Islet of Langerhans (tissue), 1 donor: ENCODE measurements at regions not wholly inside any gene's neighbourhood (a gene's known extent, or its start where the extent isn't known, plus 50 kb on each side); places are given as distances from the start of the nearest gene placed in this dataset.

Experiments
- FAIRE-seq: peaks from one replicate; lab custom pipeline; 2011; peaks lifted over from hg19 to GRCh38; lab: Jason Lieb, UNC

DNA sequence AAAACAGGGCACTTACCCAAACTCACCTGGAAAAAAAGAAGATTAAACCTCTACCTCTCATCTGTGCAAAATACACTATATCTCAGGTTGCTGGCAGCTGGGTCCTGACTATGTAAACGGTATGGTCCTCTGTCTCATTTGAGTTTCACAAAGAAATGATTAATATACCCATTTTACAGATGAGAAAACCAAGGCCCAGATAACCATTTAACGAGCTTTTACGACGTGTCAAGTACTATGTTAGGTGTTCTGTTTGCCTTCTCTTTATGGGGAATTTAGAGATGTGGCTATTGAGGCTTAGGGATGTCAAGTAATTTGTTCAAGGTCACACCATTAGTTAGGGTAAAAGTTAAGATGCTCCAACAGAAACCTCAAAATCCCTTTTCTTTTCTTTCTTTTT is 140.4 kb upstream of the USP24 start:
- FAIRE-seq: no peak

DNA sequence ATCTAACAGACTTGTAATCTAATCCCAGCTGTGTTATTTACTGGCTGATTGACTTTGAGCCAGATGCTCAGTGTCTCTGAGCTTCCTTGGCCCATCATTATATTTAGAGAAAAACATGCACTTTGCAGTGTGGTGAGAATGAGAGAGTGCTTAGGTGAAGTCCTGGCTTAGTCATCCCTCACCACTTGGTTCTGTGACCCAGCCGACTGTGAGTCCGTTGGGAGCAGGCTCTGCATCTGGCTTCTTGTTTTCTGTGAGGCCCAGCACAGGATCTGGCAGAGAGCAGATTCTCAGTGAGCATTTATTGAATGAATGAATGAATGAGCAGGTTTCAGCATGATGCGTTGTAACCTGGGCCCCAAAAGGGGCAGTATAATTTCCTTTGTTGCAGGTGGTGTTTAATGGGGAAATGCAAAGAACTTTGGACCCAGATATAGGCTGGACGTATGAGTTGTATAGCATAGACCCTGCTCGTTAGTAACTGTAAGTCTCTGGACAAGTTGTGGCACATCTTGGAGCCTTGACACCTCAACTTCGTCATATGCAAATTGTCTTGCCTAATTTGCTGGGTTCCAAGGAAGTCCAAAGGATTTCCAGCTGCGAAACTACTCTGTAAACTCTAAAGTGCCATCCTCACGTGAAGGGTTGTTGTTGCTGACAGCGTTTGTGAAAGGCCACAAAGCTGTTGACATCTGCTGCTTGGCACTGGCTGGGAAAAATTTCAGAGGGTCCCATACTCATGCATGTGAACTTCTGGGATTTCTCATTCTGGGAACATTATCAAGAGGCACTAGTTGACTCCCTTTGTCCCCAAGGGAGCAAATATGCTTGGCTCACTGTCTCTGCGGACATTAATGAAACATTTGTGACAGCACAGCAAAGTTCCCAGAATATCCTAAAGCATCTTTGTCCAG is 138.8 kb upstream of the USP24 start:
- no peak for FAIRE-seq

DNA sequence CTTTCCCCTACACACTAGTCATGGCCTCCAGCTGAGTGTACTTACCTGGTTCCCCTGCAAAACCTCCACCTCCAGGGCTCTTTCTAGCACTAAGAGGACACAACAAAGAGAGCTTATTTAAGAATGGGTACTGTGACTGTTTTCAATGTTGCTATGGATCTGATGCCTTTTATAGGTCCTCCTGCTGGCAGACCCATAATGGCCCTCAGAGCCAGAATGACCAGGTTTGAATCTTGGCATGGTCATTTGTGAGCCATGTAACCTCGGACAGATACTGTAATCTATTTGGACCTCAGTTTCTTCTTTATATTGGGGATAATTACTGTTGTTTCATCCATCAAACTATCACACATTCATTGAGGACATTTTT is 137.6 kb upstream of the USP24 start:
- FAIRE-seq: no peak

DNA sequence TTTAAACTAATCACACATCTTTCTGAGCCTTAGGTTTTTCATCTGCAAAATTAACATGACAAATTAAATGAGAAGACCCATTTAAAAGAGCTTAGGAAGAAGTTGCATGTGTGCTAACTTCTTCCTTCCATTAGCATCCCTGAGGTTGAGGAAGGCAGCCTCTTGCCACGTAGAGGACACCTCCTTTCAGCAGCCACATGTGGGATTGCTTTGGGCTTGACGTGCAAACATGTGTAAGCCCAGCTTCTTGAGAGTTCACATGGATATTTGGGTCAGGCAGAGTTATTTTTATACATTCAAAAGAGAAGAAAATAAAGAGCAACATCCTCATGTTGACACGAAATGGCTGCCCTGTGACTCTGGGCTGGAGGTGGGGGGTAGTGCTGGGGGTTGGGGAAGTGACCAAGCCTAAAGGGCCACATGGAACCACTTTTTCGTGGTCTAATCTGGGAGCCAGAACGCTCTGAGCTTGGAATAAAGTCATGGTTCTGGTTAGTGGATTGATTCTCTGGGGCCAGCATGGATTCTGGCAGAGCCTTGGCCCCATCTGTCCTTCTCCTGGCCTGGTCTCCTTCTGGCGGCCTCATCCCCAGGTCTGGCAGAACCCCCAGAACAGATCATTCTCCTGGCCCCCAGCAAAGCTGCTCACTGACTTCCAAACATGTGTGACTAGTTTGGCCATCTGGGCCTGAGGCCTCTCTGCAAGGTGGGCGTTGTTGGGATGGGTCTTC is 137.1 kb upstream of the USP24 start:
- FAIRE-seq: no peak

DNA sequence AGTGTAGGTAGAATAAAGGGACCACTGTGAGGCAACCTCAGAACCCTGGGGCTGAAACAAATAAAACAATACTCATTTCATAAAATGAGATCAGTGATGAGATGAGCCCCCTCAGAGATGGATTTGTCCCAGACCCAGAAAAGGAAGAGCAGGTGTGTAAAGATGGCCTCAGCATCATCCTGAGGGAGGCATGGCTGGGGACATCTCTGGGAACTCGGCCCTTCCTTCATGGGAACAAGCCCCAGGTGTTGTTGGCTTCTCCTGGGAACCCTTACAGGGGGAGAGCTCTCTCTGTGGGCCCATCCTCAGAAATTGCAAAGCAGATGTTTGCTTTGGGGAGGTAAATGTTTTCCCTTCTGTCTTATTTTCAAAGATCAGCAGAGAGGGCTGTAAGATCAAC is 133.2 kb upstream of the USP24 start:
- FAIRE-seq: no peak

DNA sequence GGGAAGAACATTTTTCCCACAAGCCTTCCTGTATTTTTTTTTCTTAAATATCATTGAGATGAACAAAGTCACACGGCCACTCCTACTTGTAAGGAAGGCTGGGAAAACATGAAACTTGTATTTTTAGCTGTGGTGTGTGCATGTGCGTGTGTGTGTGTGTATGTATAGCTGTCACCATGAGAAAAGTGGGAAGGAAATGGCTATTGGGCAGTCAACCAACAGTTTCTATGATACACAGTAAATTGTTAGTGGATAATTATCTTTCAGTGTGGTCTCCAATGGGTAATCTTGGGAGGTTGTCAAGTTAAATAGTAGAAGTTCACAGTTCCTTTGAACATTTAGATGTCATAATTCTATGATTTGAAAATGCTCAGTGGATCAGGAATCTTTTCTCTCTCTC is 132.7 kb upstream of the USP24 start:
- FAIRE-seq: no peak

DNA sequence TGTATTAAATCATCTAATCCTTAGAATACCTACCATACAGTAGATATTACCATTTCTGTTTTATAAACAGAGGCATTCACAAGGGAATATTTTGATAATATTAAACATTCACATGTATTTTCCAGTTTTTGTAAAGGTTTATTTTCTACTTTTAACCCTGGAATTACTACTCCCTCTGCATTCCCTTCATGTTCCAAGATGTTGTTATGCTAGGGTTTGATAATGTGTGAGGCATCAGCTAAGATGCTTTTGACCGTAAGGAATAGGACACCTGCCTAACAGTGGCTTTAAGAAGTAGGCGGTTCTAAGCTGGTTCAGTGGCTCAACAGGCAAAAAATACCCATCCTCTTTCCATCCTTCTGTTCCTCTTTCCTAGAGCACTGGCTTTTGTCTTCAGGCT is 131.9 kb upstream of the USP24 start:
- FAIRE-seq: no peak

DNA sequence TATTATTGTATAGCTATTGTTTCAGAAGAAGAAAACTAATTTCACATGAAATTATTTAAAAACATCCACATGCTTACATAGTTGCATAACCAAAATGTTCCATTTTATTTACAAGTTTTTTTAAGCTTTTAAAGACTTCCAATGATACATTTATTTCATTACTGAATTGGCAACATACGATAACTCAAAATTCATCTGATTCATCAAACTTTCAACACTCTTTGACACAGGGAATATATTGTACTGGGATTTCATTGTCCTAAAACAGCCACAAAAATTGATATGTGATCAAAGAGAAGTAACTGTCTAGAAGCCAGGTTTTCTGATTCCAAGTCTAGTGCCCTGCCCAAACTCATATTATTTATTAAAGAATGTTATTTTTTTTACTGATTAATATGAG is 131.4 kb upstream of the USP24 start:
- no peak for FAIRE-seq

DNA sequence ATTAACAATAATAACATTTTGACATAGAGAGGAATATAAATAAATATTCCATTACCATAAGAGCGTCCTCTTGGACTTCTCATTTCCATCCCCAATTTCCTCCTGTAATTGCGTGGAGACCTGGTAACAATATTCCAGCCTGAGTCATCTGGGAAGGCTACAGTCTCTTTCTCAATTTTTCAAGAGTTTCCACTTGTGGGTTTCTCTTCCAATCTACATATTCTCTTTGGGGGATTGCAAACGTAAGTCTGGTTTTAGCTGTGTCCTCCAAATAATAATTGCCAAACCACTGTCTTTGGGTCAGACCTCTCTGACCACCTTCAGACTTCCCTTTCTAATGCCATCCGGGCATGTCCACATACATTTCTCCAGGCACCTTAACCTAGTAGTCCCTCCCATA is 124.5 kb upstream of the USP24 start:
- FAIRE-seq: no peak

DNA sequence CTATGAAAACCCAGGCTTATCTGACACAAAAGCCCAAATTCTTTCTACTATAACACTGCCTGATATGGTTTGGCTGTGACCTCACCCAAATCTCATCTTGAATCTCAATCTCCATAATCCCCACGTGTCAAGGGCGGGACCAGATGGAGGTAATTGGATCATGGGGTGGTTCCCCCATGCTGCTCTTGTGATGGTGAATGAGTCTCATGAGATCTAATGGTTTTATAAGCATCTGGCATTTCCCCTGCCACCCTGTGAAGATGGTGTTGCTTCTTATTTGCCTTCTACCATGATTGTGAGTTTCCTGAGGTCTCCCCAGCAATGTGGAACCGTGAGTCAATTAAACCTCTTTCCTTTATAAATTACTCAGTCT is 123.3 kb upstream of the USP24 start:
- no peak for FAIRE-seq

DNA sequence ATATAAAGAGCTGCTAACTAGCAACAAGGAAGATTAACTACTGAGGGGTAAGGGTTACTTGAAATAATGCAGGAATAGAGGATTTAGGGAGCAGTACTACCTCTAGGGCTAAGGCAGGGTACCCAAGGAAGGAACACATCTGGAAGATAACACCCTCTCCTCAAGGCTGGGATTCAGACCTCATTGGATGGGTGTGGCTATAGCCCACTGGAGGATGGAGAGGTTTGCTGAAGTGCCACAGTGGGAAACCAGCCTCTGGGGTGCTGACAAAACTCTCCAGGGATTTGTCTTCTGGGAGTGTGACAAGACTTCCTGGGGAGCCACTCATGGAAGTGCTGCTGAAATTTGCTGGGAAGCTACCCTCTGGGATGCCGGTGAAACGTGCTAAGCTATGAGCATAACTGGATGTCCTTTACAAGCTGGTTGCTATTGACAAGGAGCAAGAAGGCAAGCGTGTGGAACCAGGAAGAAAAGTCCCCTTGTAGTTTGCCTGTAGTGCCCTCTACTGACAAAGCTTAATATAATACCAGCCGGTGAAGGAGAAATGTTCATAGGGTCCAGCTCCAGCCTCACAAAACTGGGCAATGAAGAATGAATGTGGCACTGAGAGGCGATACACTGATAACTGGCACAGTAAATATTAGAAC is 122.8 kb upstream of the USP24 start:
- FAIRE-seq: peak; percentile 33

DNA sequence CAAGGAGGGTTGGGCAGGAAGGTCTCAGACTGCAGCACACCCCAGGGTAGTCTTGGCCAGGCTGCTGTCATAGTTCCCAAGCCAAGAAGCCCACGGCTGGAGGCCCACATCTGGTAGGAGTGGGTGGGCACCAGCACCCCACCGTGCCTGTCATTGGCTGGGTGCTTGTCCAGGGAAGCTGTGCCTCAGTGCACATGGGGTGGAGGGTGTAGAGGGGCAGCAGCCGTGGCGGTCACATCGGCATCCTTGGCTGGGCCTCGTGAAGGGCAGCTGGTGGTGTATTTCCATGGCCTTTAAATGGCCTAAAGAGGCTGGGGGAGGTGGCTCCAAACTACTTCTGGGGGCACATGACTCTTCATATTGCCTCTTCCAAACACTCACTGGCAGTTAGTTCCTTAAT is 119.6 kb upstream of the USP24 start:
- no peak for FAIRE-seq

DNA sequence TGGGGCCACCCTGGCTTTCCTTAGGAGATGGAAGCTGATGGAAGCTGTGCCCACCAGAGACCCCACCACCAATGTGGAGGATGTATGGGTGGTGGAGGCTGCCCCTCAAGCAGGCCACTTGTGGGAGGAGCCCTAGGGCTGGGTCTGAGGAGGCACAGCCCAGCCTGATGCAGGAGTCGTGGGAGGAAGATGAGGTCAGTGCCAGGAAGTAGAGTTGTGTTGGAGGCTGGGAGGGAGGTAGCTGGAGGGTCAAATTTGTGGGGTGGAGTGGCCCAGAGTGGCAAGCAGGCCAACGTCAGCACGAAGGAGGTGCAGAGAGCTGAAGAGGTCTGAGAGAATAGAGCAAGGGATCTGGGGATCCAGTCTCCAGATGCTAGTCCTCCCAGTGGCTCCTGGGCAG is 119.0 kb upstream of the USP24 start:
- FAIRE-seq: no peak

DNA sequence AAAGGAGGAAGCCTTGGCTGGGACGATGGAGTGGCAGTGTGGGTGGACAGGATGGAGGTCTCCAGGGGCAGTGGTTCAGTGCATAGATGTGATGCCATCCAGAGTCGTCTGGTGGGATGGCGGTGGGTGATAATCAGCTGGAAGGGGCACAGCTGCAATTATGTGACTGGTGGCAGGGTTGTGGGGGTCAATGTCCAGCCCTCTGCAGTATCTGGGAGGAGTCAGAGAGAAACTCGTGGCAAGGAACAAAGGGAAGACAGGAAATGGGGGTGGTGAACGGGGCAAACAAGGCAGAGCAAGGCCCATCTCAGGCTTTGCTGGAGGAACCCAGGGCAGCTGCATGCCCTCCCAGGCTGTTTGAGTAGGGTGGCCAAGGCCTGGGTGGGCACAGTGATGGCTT is 118.3 kb upstream of the USP24 start:
- no peak for FAIRE-seq

DNA sequence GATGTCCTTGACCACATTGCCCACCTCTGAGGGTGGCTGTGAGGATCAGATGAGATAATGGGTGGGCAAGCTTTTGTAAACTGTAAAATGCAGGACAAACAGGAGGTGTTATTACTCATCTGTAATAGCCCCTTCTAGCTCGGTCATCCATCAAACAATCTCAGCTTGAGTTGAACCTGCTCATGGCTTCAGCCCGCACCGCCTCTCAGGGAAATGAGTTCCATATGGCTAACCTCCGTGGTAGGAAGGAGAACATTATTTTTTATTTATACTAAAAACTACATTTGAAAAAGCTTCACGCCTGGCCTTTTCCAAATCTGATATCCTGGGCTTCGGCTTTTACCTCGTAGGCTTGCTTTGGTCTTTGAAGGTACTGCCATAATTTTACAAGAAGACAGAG is 116.2 kb upstream of the USP24 start:
- FAIRE-seq: no peak

DNA sequence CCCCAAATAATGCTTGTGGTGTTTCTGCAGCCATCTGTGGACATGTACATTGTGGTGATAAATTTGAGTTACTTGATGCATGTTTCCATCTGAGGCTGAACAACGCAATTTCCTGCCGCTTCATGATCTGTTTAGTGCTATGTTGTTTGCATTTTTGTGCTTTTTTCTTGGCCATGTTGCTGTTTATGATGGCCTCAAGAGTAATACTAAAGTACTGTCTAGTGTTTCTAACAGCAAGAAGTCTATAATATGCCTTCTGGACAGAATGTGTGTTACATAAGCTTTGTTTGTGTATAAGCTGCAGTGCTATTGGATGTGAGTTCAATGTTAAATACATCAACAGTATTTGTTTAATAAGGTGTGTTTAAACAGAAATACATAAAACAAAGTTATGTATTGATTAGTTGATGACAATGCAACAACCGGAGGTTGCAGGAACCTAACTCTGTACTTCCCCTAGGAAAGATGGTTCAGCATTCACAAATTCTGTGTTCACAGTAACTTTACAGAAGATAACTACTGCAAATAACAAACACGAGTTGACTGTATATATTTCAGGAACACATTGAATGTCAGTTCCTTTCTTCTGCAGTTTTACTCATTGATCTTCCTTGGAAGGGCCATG is 114.8 kb upstream of the USP24 start:
- no peak for FAIRE-seq

DNA sequence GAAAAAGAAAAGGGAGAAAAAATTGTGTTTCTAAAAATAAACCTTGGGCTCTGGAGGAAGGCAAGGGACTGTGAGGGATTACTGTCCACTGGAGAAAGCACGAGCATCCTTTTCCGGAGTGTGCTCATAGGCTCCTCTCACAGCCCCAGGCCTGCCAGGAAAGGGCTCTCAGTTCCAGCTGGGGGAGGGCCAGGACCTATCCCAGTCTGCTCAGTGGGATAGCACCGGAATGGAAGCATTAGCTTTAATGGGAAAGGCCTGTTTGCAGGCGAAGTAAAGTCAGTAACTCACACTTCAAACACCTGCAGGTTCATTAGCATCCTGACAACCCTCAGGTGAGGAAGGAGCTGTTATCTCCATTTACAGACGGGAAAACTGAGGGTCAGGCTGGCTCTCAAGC is 113.9 kb upstream of the USP24 start:
- FAIRE-seq: no peak

DNA sequence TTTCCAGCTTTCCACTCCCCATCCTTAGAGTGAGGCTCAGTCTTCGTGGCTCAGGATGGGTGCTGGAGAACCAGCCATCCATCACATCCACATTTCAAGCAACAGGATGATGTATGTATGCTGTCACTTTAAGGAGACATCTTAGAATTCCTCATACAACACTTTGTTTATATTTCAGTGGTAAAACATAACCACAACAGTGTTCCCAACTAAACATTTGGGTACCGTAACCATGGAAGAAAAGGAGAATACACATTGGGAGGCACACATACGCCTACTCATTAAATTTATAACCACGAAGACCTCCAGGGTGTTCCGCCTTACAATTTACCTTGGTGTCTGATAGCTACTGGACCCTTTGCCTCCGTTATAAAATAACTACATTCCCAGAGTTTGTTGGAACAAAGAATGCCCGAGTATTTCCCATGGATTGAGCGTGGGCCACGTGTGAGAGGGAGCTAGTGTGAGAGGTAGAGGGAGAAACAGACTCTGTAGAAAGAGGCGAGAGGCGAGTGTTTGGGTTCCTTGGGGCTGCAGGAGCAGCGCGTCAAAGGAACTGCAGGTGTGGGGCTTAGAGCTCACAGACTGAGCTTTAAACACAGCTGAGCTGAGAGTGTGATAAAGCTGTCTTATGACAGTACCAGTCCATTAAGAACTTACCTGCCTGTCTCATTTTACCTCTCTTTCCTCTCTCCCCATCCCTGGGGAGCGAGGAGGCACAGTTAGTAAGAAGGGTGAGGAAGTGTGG is 111.5 kb upstream of the USP24 start:
- FAIRE-seq: no peak

DNA sequence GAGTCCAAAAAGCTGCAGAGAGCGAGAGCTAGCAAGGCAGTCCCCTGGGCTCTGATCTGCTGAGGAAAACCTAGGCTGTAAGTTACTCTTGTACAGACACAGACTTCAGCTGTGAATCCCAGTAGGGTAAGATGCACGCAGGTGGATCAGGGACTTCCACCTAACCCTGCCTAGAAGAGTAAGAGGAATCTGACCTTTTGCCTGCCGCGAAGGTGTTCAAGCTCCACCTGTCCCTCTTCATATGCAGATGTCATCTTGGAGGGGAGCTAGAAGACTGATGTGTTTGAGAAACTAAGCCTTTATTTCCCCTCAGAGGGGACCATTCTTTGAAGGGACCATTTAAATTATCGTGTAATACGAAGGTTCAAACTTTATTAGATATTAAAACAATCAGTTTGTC is 108.6 kb upstream of the USP24 start:
- no peak for FAIRE-seq

DNA sequence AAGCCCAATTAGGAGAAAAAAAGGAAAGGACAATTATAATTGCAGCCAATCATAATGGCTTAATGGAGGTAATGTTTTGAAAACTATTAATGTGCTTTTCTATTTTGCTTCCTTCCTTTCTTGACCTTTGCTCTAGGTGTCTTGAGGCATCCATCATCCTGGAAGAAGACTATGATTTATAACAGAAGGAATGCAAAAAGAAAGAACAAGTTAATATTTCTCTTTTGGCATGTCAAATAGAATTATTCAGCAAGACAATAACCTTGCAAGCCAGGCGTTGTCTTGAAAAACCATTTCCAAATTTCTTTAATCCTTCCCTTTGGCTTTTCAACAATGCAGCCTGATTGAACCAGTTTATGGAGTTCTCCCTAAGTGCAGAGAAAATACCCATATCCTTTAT is 107.7 kb upstream of the USP24 start:
- FAIRE-seq: no peak

DNA sequence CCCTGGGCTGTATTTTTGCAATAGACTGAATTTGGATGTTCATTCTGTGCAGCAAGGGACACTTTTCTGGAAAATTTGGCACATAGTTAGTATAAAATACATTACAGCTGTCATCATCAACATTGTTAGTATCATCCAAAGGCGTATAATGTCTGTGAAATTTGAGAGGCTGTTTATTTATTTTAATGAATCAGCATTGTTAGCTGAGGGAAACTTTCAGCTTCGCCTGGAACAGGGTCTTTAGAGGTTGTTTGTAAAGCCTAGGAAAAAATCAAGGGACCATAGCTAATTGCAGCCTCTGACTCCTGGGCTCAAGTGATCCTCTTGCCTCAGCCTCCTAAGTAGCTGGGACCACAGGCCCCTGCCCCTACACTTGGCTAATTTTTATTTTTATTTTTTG is 106.8 kb upstream of the USP24 start:
- no peak for FAIRE-seq

DNA sequence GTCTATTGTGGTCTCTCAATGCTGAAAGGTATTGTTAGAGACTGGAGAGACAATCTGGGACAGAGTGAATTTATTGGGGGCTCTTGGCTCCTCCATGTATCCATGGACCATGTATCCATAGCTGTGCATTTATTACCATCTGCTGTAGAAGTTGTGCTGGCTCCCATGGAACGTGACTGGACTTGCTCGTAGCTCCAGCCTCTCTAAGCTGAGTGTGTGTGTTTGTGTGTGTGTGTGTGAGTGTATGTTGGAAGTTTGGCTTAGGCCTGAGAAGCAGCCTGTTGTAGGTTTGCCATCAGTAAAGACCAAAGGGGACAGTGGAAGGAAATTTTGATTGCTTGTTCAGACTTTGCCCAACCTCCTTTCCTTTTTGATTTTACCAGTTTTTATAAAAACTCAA is 105.7 kb upstream of the USP24 start:
- no peak for FAIRE-seq
